GM12892 (cell line): ENCODE measurements at regions not wholly inside any gene's neighbourhood (a gene's known extent, or its start where the extent isn't known, plus 50 kb on each side); places are given as distances from the start of the nearest gene placed in this dataset.
"Not testable (repeated sequence)": the region's sequence is repeated elsewhere in the genome, so short reads cannot be mapped to it uniquely, and the experiment has no call there.

ENCODE experiments used
- DNase-seq: peaks from one replicate; pipeline ENCODE4 v3.0.0; 2011; ENCODE audit not compliant: insufficient read length
- FAIRE-seq: peaks from 2 replicates; lab custom pipeline; 2011; peaks lifted over from hg19 to GRCh38; lab: Jason Lieb, UNC
- POLR2A ChIP-seq: IDR thresholded peaks from 2 replicates; pipeline ENCODE4 v1.6.1; 2011; ENCODE audit warnings: low read depth, low read length, control low read depth
- POLR2AphosphoS5 ChIP-seq: IDR thresholded peaks from 2 replicates; pipeline ENCODE4 v1.6.1; 2011; ENCODE audit warnings: low read depth, low read length, control low read depth
- TAF1 ChIP-seq: IDR thresholded peaks from 2 replicates; pipeline ENCODE4 v1.6.1; 2011; ENCODE audit warnings: low read depth, mild to moderate bottlenecking, control low read depth, low read length, borderline replicate concordance

GRCh38 chr7:4319280-4319679 is 362.8 kb upstream of the FOXK1 start:
- TF ChIP-seq POLR2AphosphoS5 (no peak), TAF1 (no peak), POLR2A (no peak)
- FAIRE-seq (no peak), DNase-seq (no peak)

- no peak for TF ChIP-seq POLR2A
- no peak for TF ChIP-seq TAF1
- no peak for TF ChIP-seq POLR2AphosphoS5
- DNase-seq, result no peak
- no peak for FAIRE-seq
These were observed 356.4 kb upstream of the FOXK1 start for GRCh38 chr7:4325732-4326131.

- no peak for FAIRE-seq
These were observed 350.4 kb upstream of the FOXK1 start for GRCh38 chr7:4331711-4332110.

GRCh38 chr7:4338556-4338955 is 343.5 kb upstream of the FOXK1 start:
- TF ChIP-seq POLR2AphosphoS5 (no peak), TAF1 (no peak), POLR2A (no peak)
- FAIRE-seq (no peak), DNase-seq (no peak)

More at GRCh38 chr7:4331711-4332110, 350.4 kb upstream of the FOXK1 start:
- DNase-seq, result no peak
- TF ChIP-seq POLR2AphosphoS5, result no peak
- TF ChIP-seq POLR2A, result no peak
- TF ChIP-seq TAF1, result no peak

GRCh38 chr7:4343272-4344247 is 338.5 kb upstream of the FOXK1 start:
- FAIRE-seq (no peak), DNase-seq (no peak)
- TF ChIP-seq POLR2A (no peak), POLR2AphosphoS5 (no peak), TAF1 (no peak)

- TF ChIP-seq TAF1, result no peak
- FAIRE-seq (no peak), DNase-seq (no peak)
These were observed 337.1 kb upstream of the FOXK1 start for GRCh38 chr7:4345004-4345403.

GRCh38 chr7:4352069-4352468 is 330.0 kb upstream of the FOXK1 start:
- FAIRE-seq, result no peak
- no peak for DNase-seq

GRCh38 chr7:4361774-4362173 is 320.3 kb upstream of the FOXK1 start:
- TF ChIP-seq POLR2AphosphoS5 (no peak), TAF1 (no peak), POLR2A (no peak)
- no peak for DNase-seq
- FAIRE-seq, result no peak

More at GRCh38 chr7:4352069-4352468, 330.0 kb upstream of the FOXK1 start:
- TF ChIP-seq TAF1, result no peak
- TF ChIP-seq POLR2AphosphoS5, result no peak
- TF ChIP-seq POLR2A, result no peak

GRCh38 chr7:4383584-4383983 is 298.5 kb upstream of the FOXK1 start:
- no peak for FAIRE-seq
- no peak for TF ChIP-seq TAF1
- TF ChIP-seq POLR2AphosphoS5, result no peak
- no peak for TF ChIP-seq POLR2A
- no peak for DNase-seq

- FAIRE-seq (no peak), DNase-seq (no peak)
- no peak for TF ChIP-seq TAF1
- TF ChIP-seq POLR2AphosphoS5, result no peak
- no peak for TF ChIP-seq POLR2A
These were observed 295.9 kb upstream of the FOXK1 start for GRCh38 chr7:4386190-4386589.

GRCh38 chr7:4391103-4391502 is 291.0 kb upstream of the FOXK1 start:
- DNase-seq, FAIRE-seq: not testable (repeated sequence)

- DNase-seq (no peak), FAIRE-seq (no peak)
- TF ChIP-seq TAF1 (no peak), POLR2A (no peak), POLR2AphosphoS5 (no peak)
These were observed 287.4 kb upstream of the FOXK1 start for GRCh38 chr7:4394736-4395135.

- FAIRE-seq (no peak), DNase-seq (no peak)
- no peak for TF ChIP-seq TAF1
- no peak for TF ChIP-seq POLR2A
- no peak for TF ChIP-seq POLR2AphosphoS5
These were observed 283.0 kb upstream of the FOXK1 start for GRCh38 chr7:4399121-4399520.

GRCh38 chr7:4399596-4399995 is 282.5 kb upstream of the FOXK1 start:
- TF ChIP-seq POLR2A, result no peak
- no peak for TF ChIP-seq TAF1
- TF ChIP-seq POLR2AphosphoS5, result no peak
- DNase-seq (no peak), FAIRE-seq (no peak)
